A549 (cell line): ENCODE measurements at regions not wholly inside any gene's neighbourhood (a gene's known extent, or its start where the extent isn't known, plus 50 kb on each side); places are given as distances from the start of the nearest gene placed in this dataset.
"Not testable (repeated sequence)": the region's sequence is repeated elsewhere in the genome, so short reads cannot be mapped to it uniquely, and the experiment has no call there.

ENCODE experiments used
- ATAC-seq, 2 experiments: fragments of 200-7000 bp in 1 of 2; fragments of >200 bp in 1 of 2; cut with Nextera tagmentation in 1 of 2; cut with Tn5 transposase in 1 of 2; 3 replicates each; pipeline versions ENCODE4 v1.8.0 to v1.9.1; 2018 to 2020; ENCODE audit warnings: mild to moderate bottlenecking in 1 of 2, moderate library complexity in 1 of 2
- CTCF ChIA-PET: fragments of 300-600 bp; sonication (Branson Sonifier 250); formaldehyde crosslinking; extraction: SDS; loops from one replicate; lab custom pipeline; 2021; ENCODE audit warnings: antibody characterized with exemption, inconsistent platforms; lab: Yijun Ruan, JAX
- POLR2A ChIA-PET: fragments of 350-600 bp; formaldehyde crosslinking; extraction: SDS; loops from one replicate; lab custom pipeline; 2021; ENCODE audit warnings: antibody characterized with exemption, inconsistent platforms; lab: Yijun Ruan, JAX
- DNase-seq, 2 experiments: peaks; one replicate each; pipeline versions ENCODE4 v3.0.0 to v3.0.0-alpha.2; 2011 to 2016; ENCODE audit warnings: low read depth in 1 of 2, low spot score in 1 of 2
- FAIRE-seq: peaks from 2 replicates; lab custom pipeline; 2011; peaks lifted over from hg19 to GRCh38; lab: Jason Lieb, UNC
- H3K27ac ChIP-seq, 2 experiments: fragments of >200 bp; sonication (Bioruptor Twin); formaldehyde crosslinking; 3 replicates each; pipeline ENCODE4 v1.5.1; 2016 to 2017
- H3K4me1 ChIP-seq: fragments of >200 bp; sonication (Bioruptor Twin); formaldehyde crosslinking; 3 replicates; pipeline ENCODE4 v1.6.1; 2016
- H3K4me2 ChIP-seq: fragments of >200 bp; sonication (Bioruptor Twin); formaldehyde crosslinking; 3 replicates; pipeline ENCODE4 v1.6.1; 2016
- H3K4me3 ChIP-seq: fragments of >200 bp; sonication (Bioruptor Twin); formaldehyde crosslinking; 3 replicates; pipeline ENCODE4 v1.5.1; 2016
- H3K9me3 ChIP-seq: fragments of >200 bp; sonication (Bioruptor Twin); formaldehyde crosslinking; 3 replicates; pipeline ENCODE4 v1.6.1; 2016
- ATOH8 ChIP-seq: fragments of 250-450 bp; sonication (Bioruptor Pico); IDR thresholded peaks from 2 replicates; pipeline ENCODE4 v1.5.0; 2020; ENCODE audit warnings: low read depth, mild to moderate bottlenecking, moderate library complexity
- CHD2 ChIP-seq: fragments of 150-350 bp; IDR thresholded peaks from 2 replicates; pipeline ENCODE4 v1.6.1; 2014; ENCODE audit warnings: low read length; ENCODE audit not compliant: partially characterized antibody
- E2F6 ChIP-seq: IDR thresholded peaks from 2 replicates; pipeline ENCODE4 v1.6.1; 2012; ENCODE audit warnings: low read depth, borderline replicate concordance
- EHMT2 ChIP-seq: fragments of 200-600 bp; sonication (generic); IDR thresholded peaks from 2 replicates; pipeline ENCODE4 v1.6.1; 2016; ENCODE audit warnings: antibody characterized with exemption, low read depth, mild to moderate bottlenecking, moderate library complexity
- FOSB ChIP-seq: fragments of 250-450 bp; sonication (Bioruptor Pico); IDR thresholded peaks from 2 replicates; pipeline ENCODE4 v1.5.0; 2020; ENCODE audit warnings: mild to moderate bottlenecking, moderate library complexity
- FOSL2 ChIP-seq, 2 experiments: fragments of 450-650 bp in 1 of 2; fragments of >200 bp in 1 of 2; sonication (Bioruptor Twin) in 1 of 2; formaldehyde crosslinking; IDR thresholded peaks; 2 replicates each; pipeline versions ENCODE4 v1.5.0 to v1.6.1; 2016 to 2020; ENCODE audit warnings: mild to moderate bottlenecking in 1 of 2, moderate library complexity in 1 of 2
- FOXS1 ChIP-seq: fragments of 250-450 bp; sonication (Bioruptor Pico); IDR thresholded peaks from 2 replicates; pipeline ENCODE4 v1.5.0; 2020; ENCODE audit warnings: mild to moderate bottlenecking, moderate library complexity
- HES2 ChIP-seq: fragments of >200 bp; sonication (Bioruptor Twin); formaldehyde crosslinking; IDR thresholded peaks from 2 replicates; pipeline ENCODE4 v1.6.1; 2016
- HOXB13 ChIP-seq: fragments of 250-450 bp; sonication (Bioruptor Pico); IDR thresholded peaks from 2 replicates; pipeline ENCODE4 v1.5.0; 2020; ENCODE audit warnings: low read depth, mild to moderate bottlenecking, moderate library complexity
- JUN ChIP-seq, 2 experiments: fragments of >200 bp; sonication (Bioruptor Twin); formaldehyde crosslinking; IDR thresholded peaks; 2 replicates in 1 of 2; 3 replicates in 1 of 2; pipeline ENCODE4 v1.6.1; 2016 to 2017
- JUNB ChIP-seq: fragments of >200 bp; sonication (Bioruptor Twin); formaldehyde crosslinking; IDR thresholded peaks from 2 replicates; pipeline ENCODE4 v1.6.1; 2016
- MAFK ChIP-seq: fragments of 450-650 bp; IDR thresholded peaks from 2 replicates; pipeline ENCODE4 v1.6.1; 2014; ENCODE audit not compliant: partially characterized antibody
- MYC ChIP-seq: IDR thresholded peaks from 2 replicates; pipeline ENCODE4 v1.6.1; 2012; ENCODE audit warnings: mild to moderate bottlenecking, inconsistent platforms, low read length, improper control_type of control experiment, borderline replicate concordance
- NFE2L2 ChIP-seq: fragments of 150-350 bp; conservative IDR thresholded peaks from 2 replicates; pipeline ENCODE4 v1.6.1; 2014; ENCODE audit warnings: low read length
- NPAS2 ChIP-seq: fragments of 250-450 bp; sonication (Bioruptor Pico); IDR thresholded peaks from 2 replicates; pipeline ENCODE4 v1.8.0; 2022; ENCODE audit warnings: mild to moderate bottlenecking, moderate library complexity, borderline replicate concordance
- PBX3 ChIP-seq: IDR thresholded peaks from 2 replicates; pipeline ENCODE4 v1.6.1; 2012
- PHF8 ChIP-seq: fragments of 200-600 bp; sonication (generic); IDR thresholded peaks from 2 replicates; pipeline ENCODE4 v1.6.1; 2016; ENCODE audit warnings: low read depth, mild to moderate bottlenecking, antibody characterized with exemption, moderate library complexity, borderline replicate concordance
- POLR2AphosphoS2 ChIP-seq: conservative IDR thresholded peaks from 2 replicates; pipeline ENCODE4 v1.6.1; 2012; ENCODE audit warnings: low read length, improper control_type of control experiment, inconsistent platforms
- RARB ChIP-seq: fragments of 250-450 bp; sonication (Bioruptor Pico); IDR thresholded peaks from 2 replicates; pipeline ENCODE4 v1.8.0; 2021; ENCODE audit warnings: mild to moderate bottlenecking, moderate library complexity
- REST ChIP-seq: fragments of 200-600 bp; sonication (generic); IDR thresholded peaks from 2 replicates; pipeline ENCODE4 v1.6.1; 2016; ENCODE audit warnings: antibody characterized with exemption, mild to moderate bottlenecking, moderate library complexity
- TP53 ChIP-seq: fragments of 250-450 bp; sonication (Bioruptor Pico); IDR thresholded peaks from 2 replicates; pipeline ENCODE4 v1.5.0; 2021; ENCODE audit warnings: mild to moderate bottlenecking, moderate library complexity
- ZFP36 ChIP-seq: fragments of 450-650 bp; IDR thresholded peaks from 2 replicates; pipeline ENCODE4 v1.6.1; 2014; ENCODE audit warnings: borderline replicate concordance; ENCODE audit not compliant: partially characterized antibody
- ZSCAN20 ChIP-seq: fragments of 250-450 bp; sonication (Bioruptor Pico); IDR thresholded peaks from 2 replicates; pipeline ENCODE4 v1.8.0; 2022; ENCODE audit warnings: mild to moderate bottlenecking, moderate library complexity
- WGBS: methylation state at CpG from one replicate; pipeline ENCODE4 v1.1.6; 2017; ENCODE audit errors: missing lambda C conversion rate; 5-methylcytosine and 5-hydroxymethylcytosine counted together

GRCh38 chr6:776951-777350 lies 84.0 kb upstream of the EXOC2 start (continued):
- no peak for TF ChIP-seq ATOH8 (CRISPR knock-in tag)
- TF ChIP-seq NFE2L2: no peak
- no peak for TF ChIP-seq FOXS1 (CRISPR knock-in tag)
- no peak for TF ChIP-seq FOSB
- TF ChIP-seq RARB (CRISPR knock-in tag): no peak
- TF ChIP-seq POLR2AphosphoS2: no peak
- TF ChIP-seq, all 56 proteins: peak for 0

GRCh38 chr6:776528-776931 lies 83.6 kb upstream of the EXOC2 start:
- H3K9me3 ChIP-seq: no peaks in the 10 kb centered on the region
- ChIA-PET POLR2A (no interaction called here), CTCF (no interaction called here)
- FAIRE-seq: no peak
- H3K4me3 ChIP-seq: no peak overlapping the region
- H3K4me2 ChIP-seq: no peak overlapping the region
- 0 out of 3 replicates have a peak, but pooled peaks cover 1% of the 10 kb centered on the region for H3K4me1 ChIP-seq
- H3K27ac ChIP-seq: no peak overlapping the region
- ATAC-seq: no peak
- no peak for TF ChIP-seq JUN (IDR thresholded peaks at IDR 0.05)
- TF ChIP-seq MYC: no peak
- TF ChIP-seq ZFP36: no peak
- TF ChIP-seq HES2: no peak
- no peak for TF ChIP-seq JUNB
- TF ChIP-seq CHD2: no peak
- TF ChIP-seq PBX3: no peak
- no peak for TF ChIP-seq TP53 (CRISPR knock-in tag)
- TF ChIP-seq ZSCAN20 (CRISPR knock-in tag): no peak
- no peak for TF ChIP-seq E2F6
- TF ChIP-seq PHF8: no peak
- no peak for TF ChIP-seq HOXB13
- 41% methylated on average over 3 of the region's 3 CpGs for WGBS
- no peak for DNase-seq

- H3K9me3 ChIP-seq: no peaks in the 10 kb centered on the region
- FAIRE-seq: no peak
- no peak for ATAC-seq
- no peak for TF ChIP-seq REST
- TF ChIP-seq PBX3: no peak
- no peak for TF ChIP-seq FOSL2 (IDR thresholded peaks at IDR 0.05)
- TF ChIP-seq FOSL2 (CRISPR knock-in tag; IDR thresholded peaks at IDR 0.05): no peak
- TF ChIP-seq ZSCAN20 (CRISPR knock-in tag): no peak
- no peak for TF ChIP-seq EHMT2
- TF ChIP-seq RARB (CRISPR knock-in tag): no peak
- TF ChIP-seq NPAS2 (CRISPR knock-in tag): no peak
- no peak for TF ChIP-seq FOXS1 (CRISPR knock-in tag)
- no peak for TF ChIP-seq MAFK
- TF ChIP-seq FOSB: no peak
- TF ChIP-seq PHF8: no peak
- no peak for DNase-seq
- CTCF ChIA-PET: interaction anchor here (1.0 kb wide), 1 partner anchor 9 kb away, joined by 3 read pairs; no protein-coding TSS in a partner anchor
- POLR2A ChIA-PET: no interaction called here
- no peaks in the 10 kb centered on the region for H3K4me1 ChIP-seq
- WGBS: 49% methylated on average over 5 of the region's 5 CpGs
- no peak overlapping the region for H3K4me2 ChIP-seq
- no peak overlapping the region for H3K4me3 ChIP-seq
- no peak overlapping the region for H3K27ac ChIP-seq
Measured at GRCh38 chr6:775863-776262, 82.9 kb upstream of the EXOC2 start.

GRCh38 chr6:771683-772082 lies 78.7 kb upstream of the EXOC2 start:
- FAIRE-seq, H3K9me3 ChIP-seq, H3K4me2 ChIP-seq, H3K4me3 ChIP-seq, H3K27ac ChIP-seq, CTCF ChIA-PET, ATAC-seq, POLR2A ChIA-PET, H3K4me1 ChIP-seq, DNase-seq: not testable (repeated sequence)
